HG03280 (cell line): ENCODE measurements at regions not wholly inside any gene's neighbourhood (a gene's known extent, or its start where the extent isn't known, plus 50 kb on each side); places are given as distances from the start of the nearest gene placed in this dataset.
"Not testable (repeated sequence)": the region's sequence is repeated elsewhere in the genome, so short reads cannot be mapped to it uniquely, and the experiment has no call there.

ENCODE experiments used
- ATAC-seq: cut with Tn5 transposase; IDR thresholded peaks from one replicate; pipeline ENCODE4 v1.9.1; 2021; ENCODE audit warnings: mild to moderate bottlenecking, moderate library complexity; ENCODE audit not compliant: unreplicated experiment

GRCh38 chr3:104916971-104917370, 449.7 kb upstream of the ALCAM start:
- no peak for ATAC-seq

- no peak for ATAC-seq
These were observed 446.2 kb upstream of the ALCAM start for GRCh38 chr3:104920512-104920911.

GRCh38 chr3:104933972-104934371, 432.7 kb upstream of the ALCAM start:
- no peak for ATAC-seq

GRCh38 chr3:104935613-104936012, 431.1 kb upstream of the ALCAM start:
- no peak for ATAC-seq

- no peak for ATAC-seq
These were observed 427.5 kb upstream of the ALCAM start for GRCh38 chr3:104939196-104939595.

- no peak for ATAC-seq
These were observed 424.9 kb upstream of the ALCAM start for GRCh38 chr3:104941785-104942184.

GRCh38 chr3:104943974-104944373, 422.7 kb upstream of the ALCAM start:
- no peak for ATAC-seq

- ATAC-seq, result no peak
These were observed 418.8 kb upstream of the ALCAM start for GRCh38 chr3:104947943-104948342.

GRCh38 chr3:104949810-104950209, 416.9 kb upstream of the ALCAM start:
- not testable (repeated sequence) for ATAC-seq

- no peak for ATAC-seq
These were observed 415.3 kb upstream of the ALCAM start for GRCh38 chr3:104951426-104951825.

GRCh38 chr3:104952146-104952972, 414.4 kb upstream of the ALCAM start:
- no peak for ATAC-seq

GRCh38 chr3:104956620-104957345, 409.9 kb upstream of the ALCAM start:
- no peak for ATAC-seq

GRCh38 chr3:104960579-104960978, 406.1 kb upstream of the ALCAM start:
- ATAC-seq, result no peak

- no peak for ATAC-seq
These were observed 404.9 kb upstream of the ALCAM start for GRCh38 chr3:104961851-104962250.

GRCh38 chr3:104974316-104974715, 392.4 kb upstream of the ALCAM start:
- no peak for ATAC-seq

GRCh38 chr3:104977719-104978118, 389.0 kb upstream of the ALCAM start:
- ATAC-seq, result no peak

GRCh38 chr3:104982130-104982529, 384.6 kb upstream of the ALCAM start:
- ATAC-seq, result no peak

GRCh38 chr3:104987859-104988258, 378.9 kb upstream of the ALCAM start:
- ATAC-seq, result no peak

GRCh38 chr3:104988496-104988895, 378.2 kb upstream of the ALCAM start:
- no peak for ATAC-seq

- ATAC-seq, result no peak
These were observed 376.8 kb upstream of the ALCAM start for GRCh38 chr3:104989878-104990277.

GRCh38 chr3:104990758-104991157, 376.0 kb upstream of the ALCAM start:
- no peak for ATAC-seq

GRCh38 chr3:104992676-104993075, 374.0 kb upstream of the ALCAM start:
- ATAC-seq, result no peak
